Colonic mucosa (tissue), 4 donors: ENCODE measurements at regions not wholly inside any gene's neighbourhood (a gene's known extent, or its start where the extent isn't known, plus 50 kb on each side); places are given as distances from the start of the nearest gene placed in this dataset.

Source experiments
- DNase-seq: peaks from one replicate; pipeline ENCODE4 v3.0.0-alpha.2; 2020
- H3K27ac ChIP-seq: fragments of 200-600 bp; one replicate; pipeline ENCODE4 v1.8.0; 2021
- H3K27me3 ChIP-seq: fragments of 200-600 bp; one replicate; pipeline ENCODE4 v1.8.0; 2021
- H3K36me3 ChIP-seq: fragments of 200-600 bp; one replicate; pipeline ENCODE4 v1.8.0; 2021
- H3K4me1 ChIP-seq: fragments of 200-600 bp; one replicate; pipeline ENCODE4 v1.8.0; 2021; ENCODE audit warnings: mild to moderate bottlenecking
- H3K4me3 ChIP-seq: fragments of 200-600 bp; one replicate; pipeline ENCODE4 v1.8.0; 2021
- H3K9ac ChIP-seq, 2 donors: one replicate each; pipeline ENCODE4 v1.7.0; 2013; ENCODE audit warnings: control low read depth in 2 of 2, low read depth in 2 of 2, low read length in 2 of 2
- H3K9me3 ChIP-seq: fragments of 200-600 bp; one replicate; pipeline ENCODE4 v1.8.0; 2021
- CTCF ChIP-seq: fragments of 200-600 bp; IDR thresholded peaks from one replicate; pipeline ENCODE4 v1.8.0; 2022; ENCODE audit warnings: antibody characterized with exemption, mild to moderate bottlenecking
- intact Hi-C: fragments of 100-400 bp; cut with DNase I; formaldehyde crosslinking; loops from one replicate; pipeline ENCODE4 v1.14.1; 2022
- donor health status: healthy.
- donor health status: DM: no; HTN: no; CAD: no.
- donor health status: DM: no; HTN: no; CAD: no.

GRCh38 chr11:81345609-81346008, 1388.1 kb downstream of the FAM181B start:
- H3K4me1 ChIP-seq, result no peaks in the 10 kb centered on the region
- H3K9me3 ChIP-seq, result no peaks in the 10 kb centered on the region
- H3K4me3 ChIP-seq, result no peak overlapping the region
- H3K27ac ChIP-seq, result no peak overlapping the region
- H3K27me3 ChIP-seq, result no peaks in the 10 kb centered on the region
- DNase-seq, result no peak
- no peak overlapping the region for H3K9ac ChIP-seq
- intact Hi-C loops, result no loop called here
- no peak for TF ChIP-seq CTCF
- H3K36me3 ChIP-seq, result no peaks in the 10 kb centered on the region

- Histone ChIP-seq H3K9ac (no peak overlapping the region), H3K4me3 (no peak overlapping the region), H3K27ac (no peak overlapping the region), H3K4me1 (no peaks in the 10 kb centered on the region), H3K9me3 (no peaks in the 10 kb centered on the region), H3K36me3 (no peaks in the 10 kb centered on the region), H3K27me3 (no peaks in the 10 kb centered on the region)
- no peak for TF ChIP-seq CTCF
- intact Hi-C loops, result no loop called here
- no peak for DNase-seq
These were observed 1390.7 kb downstream of the FAM181B start for GRCh38 chr11:81342966-81343365.

GRCh38 chr11:81340225-81340624, 1393.4 kb downstream of the FAM181B start:
- no peak for DNase-seq
- Histone ChIP-seq H3K9me3 (no peaks in the 10 kb centered on the region), H3K9ac (no peak overlapping the region), H3K36me3 (no peaks in the 10 kb centered on the region), H3K27ac (no peak overlapping the region), H3K4me1 (no peaks in the 10 kb centered on the region), H3K27me3 (no peaks in the 10 kb centered on the region), H3K4me3 (no peak overlapping the region)
- TF ChIP-seq CTCF, result no peak
- intact Hi-C loops, result no loop called here

GRCh38 chr11:81339521-81339920, 1394.1 kb downstream of the FAM181B start:
- Histone ChIP-seq H3K4me3 (no peak overlapping the region), H3K36me3 (no peaks in the 10 kb centered on the region), H3K4me1 (no peaks in the 10 kb centered on the region), H3K9me3 (no peaks in the 10 kb centered on the region), H3K27ac (no peak overlapping the region), H3K9ac (no peak overlapping the region), H3K27me3 (no peaks in the 10 kb centered on the region)
- no peak for DNase-seq
- no peak for TF ChIP-seq CTCF
- intact Hi-C loops, result no loop called here

- Histone ChIP-seq H3K4me3 (no peak overlapping the region), H3K9me3 (no peaks in the 10 kb centered on the region), H3K27ac (no peak overlapping the region), H3K27me3 (no peaks in the 10 kb centered on the region), H3K9ac (no peak overlapping the region), H3K4me1 (no peaks in the 10 kb centered on the region), H3K36me3 (no peaks in the 10 kb centered on the region)
- DNase-seq, result no peak
- no peak for TF ChIP-seq CTCF
- intact Hi-C loops, result no loop called here
These were observed 1395.9 kb downstream of the FAM181B start for GRCh38 chr11:81337756-81338155.

- H3K27me3 ChIP-seq, result no peaks in the 10 kb centered on the region
- no peaks in the 10 kb centered on the region for H3K4me1 ChIP-seq
- H3K9ac ChIP-seq, result no peak overlapping the region
- no peak for TF ChIP-seq CTCF
- H3K4me3 ChIP-seq, result no peak overlapping the region
- H3K27ac ChIP-seq, result no peak overlapping the region
- no peaks in the 10 kb centered on the region for H3K36me3 ChIP-seq
- intact Hi-C loops, result no loop called here
- no peak for DNase-seq
- no peaks in the 10 kb centered on the region for H3K9me3 ChIP-seq
These were observed 1401.4 kb downstream of the FAM181B start for GRCh38 chr11:81332276-81332675.
